HG03066 (cell line): ENCODE measurements at regions not wholly inside any gene's neighbourhood (a gene's known extent, or its start where the extent isn't known, plus 50 kb on each side); places are given as distances from the start of the nearest gene placed in this dataset.

Experiments
- ATAC-seq: cut with Tn5 transposase; IDR thresholded peaks from one replicate; pipeline ENCODE4 v1.9.1; 2021; ENCODE audit warnings: low read depth; ENCODE audit not compliant: unreplicated experiment

- peak; percentile 68 for ATAC-seq
Observed at GRCh38 chr10:10589540-10590303, 427.9 kb upstream of the CELF2 start.

GRCh38 chr10:10591715-10592341 is 425.8 kb upstream of the CELF2 start:
- no peak for ATAC-seq

- no peak for ATAC-seq
Observed at GRCh38 chr10:10596256-10596655, 421.4 kb upstream of the CELF2 start.

GRCh38 chr10:10598297-10598696 is 419.4 kb upstream of the CELF2 start:
- ATAC-seq = no peak

GRCh38 chr10:10600004-10600403 is 417.7 kb upstream of the CELF2 start:
- ATAC-seq = no peak

- no peak for ATAC-seq
Observed at GRCh38 chr10:10605551-10606081, 412.1 kb upstream of the CELF2 start.

GRCh38 chr10:10609379-10609955 is 408.2 kb upstream of the CELF2 start:
- ATAC-seq = no peak

- no peak for ATAC-seq
Observed at GRCh38 chr10:10610171-10610570, 407.5 kb upstream of the CELF2 start.

- ATAC-seq = no peak
Observed at GRCh38 chr10:10612151-10612550, 405.5 kb upstream of the CELF2 start.

- ATAC-seq = no peak
Observed at GRCh38 chr10:10613656-10614244, 403.9 kb upstream of the CELF2 start.

GRCh38 chr10:10617686-10618085 is 400.0 kb upstream of the CELF2 start:
- no peak for ATAC-seq

- no peak for ATAC-seq
Observed at GRCh38 chr10:10618139-10618538, 399.5 kb upstream of the CELF2 start.

- no peak for ATAC-seq
Observed at GRCh38 chr10:10623958-10624566, 393.6 kb upstream of the CELF2 start.

- no peak for ATAC-seq
Observed at GRCh38 chr10:10624567-10624962, 393.1 kb upstream of the CELF2 start.

- no peak for ATAC-seq
Observed at GRCh38 chr10:10625491-10625890, 392.2 kb upstream of the CELF2 start.

GRCh38 chr10:10626734-10627133 is 390.9 kb upstream of the CELF2 start:
- no peak for ATAC-seq

- no peak for ATAC-seq
Observed at GRCh38 chr10:10627414-10627813, 390.3 kb upstream of the CELF2 start.

- no peak for ATAC-seq
Observed at GRCh38 chr10:10629512-10629911, 388.2 kb upstream of the CELF2 start.

GRCh38 chr10:10630281-10630680 is 387.4 kb upstream of the CELF2 start:
- ATAC-seq = no peak

- no peak for ATAC-seq
Observed at GRCh38 chr10:10630782-10631181, 386.9 kb upstream of the CELF2 start.

- no peak for ATAC-seq
Observed at GRCh38 chr10:10642189-10642588, 375.5 kb upstream of the CELF2 start.
